GM12892 (cell line): ENCODE measurements at regions not wholly inside any gene's neighbourhood (a gene's known extent, or its start where the extent isn't known, plus 50 kb on each side); places are given as distances from the start of the nearest gene placed in this dataset.

Experiments used
- POLR2A ChIP-seq: IDR thresholded peaks from 2 replicates; pipeline ENCODE4 v1.6.1; 2011; ENCODE audit warnings: low read depth, low read length, control low read depth
- POLR2AphosphoS5 ChIP-seq: IDR thresholded peaks from 2 replicates; pipeline ENCODE4 v1.6.1; 2011; ENCODE audit warnings: low read depth, low read length, control low read depth
- TAF1 ChIP-seq: IDR thresholded peaks from 2 replicates; pipeline ENCODE4 v1.6.1; 2011; ENCODE audit warnings: low read depth, mild to moderate bottlenecking, control low read depth, low read length, borderline replicate concordance

GRCh38 chr4:8688041-8688907 lies 95.7 kb downstream of the CPZ start:
- TF ChIP-seq POLR2A (no peak), TAF1 (no peak), POLR2AphosphoS5 (no peak)
